Fibroblast of lung (primary cell): ENCODE measurements at regions not wholly inside any gene's neighbourhood (a gene's known extent, or its start where the extent isn't known, plus 50 kb on each side); places are given as distances from the start of the nearest gene placed in this dataset.

Source experiments
- DNase-seq, 2 donors: peaks; one replicate each; pipeline versions ENCODE4 v3.0.0 to v3.0.0-alpha.2; 2010; ENCODE audit warnings: low read depth in 2 of 2
- H2AFZ ChIP-seq: 2 replicates; pipeline ENCODE4 v1.5.1; 2012; ENCODE audit warnings: low read length, control low read depth, inconsistent platforms
- H3K27ac ChIP-seq: 2 replicates; pipeline ENCODE4 v1.5.1; 2011; ENCODE audit warnings: low read length, control low read depth; ENCODE audit not compliant: insufficient read depth
- H3K27me3 ChIP-seq: 2 replicates; pipeline ENCODE4 v1.5.1; 2011; ENCODE audit warnings: mild to moderate bottlenecking, low read length; ENCODE audit not compliant: control insufficient read depth, insufficient read depth
- H3K36me3 ChIP-seq: 2 replicates; pipeline ENCODE4 v1.5.1; 2011; ENCODE audit warnings: low read length; ENCODE audit not compliant: control insufficient read depth, insufficient read depth
- H3K4me1 ChIP-seq: 2 replicates; pipeline ENCODE4 v1.5.1; 2011; ENCODE audit warnings: low read length; ENCODE audit not compliant: control insufficient read depth, insufficient read depth; ENCODE audit errors: extremely low read depth
- H3K4me2 ChIP-seq: 2 replicates; pipeline ENCODE4 v1.5.1; 2011; ENCODE audit warnings: low read length, control low read depth; ENCODE audit not compliant: insufficient read depth; ENCODE audit errors: extremely low read depth
- H3K4me3 ChIP-seq, 4 experiments: fragments of 200-600 bp in 1 of 4; sonication (generic) in 1 of 4; replicated peaks in 1 of 4; 2 replicates each; pipeline ENCODE4 v1.5.1; 2011 to 2016; ENCODE audit warnings: low read length in 4 of 4, low read depth in 3 of 4, mild to moderate bottlenecking in 3 of 4, control low read depth in 2 of 4, inconsistent platforms in 1 of 4, mixed read lengths in 1 of 4; ENCODE audit not compliant: insufficient read depth in 1 of 4; ENCODE audit errors: control extremely low read depth in 1 of 4
- H3K79me2 ChIP-seq: 2 replicates; pipeline ENCODE4 v1.5.1; 2012; ENCODE audit warnings: mild to moderate bottlenecking, low read length, inconsistent platforms; ENCODE audit not compliant: control insufficient read depth, insufficient read depth
- H3K9ac ChIP-seq: 2 replicates; pipeline ENCODE4 v1.5.1; 2011; ENCODE audit warnings: mild to moderate bottlenecking, low read length, control low read depth; ENCODE audit not compliant: insufficient read depth
- H3K9me3 ChIP-seq: 2 replicates; pipeline ENCODE4 v1.5.1; 2012; ENCODE audit warnings: low read depth, low read length; ENCODE audit not compliant: control insufficient read depth, insufficient read depth
- H4K20me1 ChIP-seq: 2 replicates; pipeline ENCODE4 v1.5.1; 2011; ENCODE audit warnings: low read length; ENCODE audit not compliant: control insufficient read depth, insufficient read depth; ENCODE audit errors: extremely low read depth
- CTCF ChIP-seq, 2 donors: IDR thresholded peaks in 1 of 2; conservative IDR thresholded peaks in 1 of 2; 1 replicate in 1 of 2; 2 replicates in 1 of 2; pipeline ENCODE4 v1.5.1; 2011 to 2012; ENCODE audit warnings: low read length in 2 of 2, control low read depth in 1 of 2, inconsistent platforms in 1 of 2, low read depth in 1 of 2, mild to moderate bottlenecking in 1 of 2
- EZH2 ChIP-seq: IDR thresholded peaks from 2 replicates; pipeline ENCODE4 v1.5.1; 2012; ENCODE audit warnings: low read length, control low read depth, mild to moderate bottlenecking; ENCODE audit errors: missing control alignments

DNA sequence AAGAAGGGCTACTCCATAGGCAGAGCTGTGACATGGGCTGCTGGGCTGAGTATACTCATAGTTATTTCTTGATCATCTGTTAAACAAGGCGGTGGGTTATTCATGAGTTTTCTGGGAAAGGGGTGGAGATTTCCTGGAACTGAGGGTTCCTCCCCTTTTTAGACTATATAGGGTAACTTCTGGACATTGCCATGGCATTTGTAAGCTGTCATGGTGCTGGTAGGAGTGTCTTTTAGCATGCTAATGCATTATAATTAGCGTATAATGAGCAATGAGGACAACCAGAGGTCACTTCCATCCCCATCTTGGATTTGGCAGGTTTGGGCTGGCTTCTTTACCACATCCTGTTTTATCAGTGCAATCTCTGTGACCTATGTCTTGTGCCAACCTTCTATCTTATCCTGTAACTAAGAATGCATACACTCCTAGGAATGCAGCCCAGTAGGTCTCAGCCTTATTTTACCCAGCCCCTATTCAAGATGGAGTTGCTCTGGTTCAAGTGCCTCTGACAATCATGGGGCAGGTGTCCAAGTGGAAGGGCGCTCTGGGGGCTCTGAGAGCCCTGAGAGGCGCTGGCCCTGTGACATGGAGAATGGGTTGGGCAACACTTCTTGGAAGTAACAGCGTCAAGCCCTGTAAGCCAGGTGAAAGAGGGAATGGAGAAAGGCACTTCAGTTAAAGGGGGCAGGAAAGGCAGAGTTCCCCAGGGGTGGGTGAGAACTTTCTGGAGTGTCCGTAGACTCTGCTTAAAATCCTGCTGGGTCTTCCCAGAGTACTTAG lies 354.2 kb upstream of the SULF2 start:
- Histone ChIP-seq H3K9ac (no peak overlapping the region), H3K79me2 (no peaks in the 10 kb centered on the region), H3K4me3 (no peak overlapping the region), H3K4me2 (no peak overlapping the region), H4K20me1 (no peaks in the 10 kb centered on the region), H3K4me1 (no peaks in the 10 kb centered on the region), H3K27me3 (no peaks in the 10 kb centered on the region), H3K9me3 (no peaks in the 10 kb centered on the region), H2AFZ (no peak overlapping the region), H3K27ac (no peak overlapping the region), H3K36me3 (no peaks in the 10 kb centered on the region)
- TF ChIP-seq EZH2 (no peak), CTCF (conservative IDR thresholded peaks at IDR 0.05 in 1 of 2, IDR thresholded peaks at IDR 0.05 in 1 of 2; ENCODE audit: low read depth in 1 of 2, low read length in 2 of 2) (no peak)
- DNase-seq = peak in 1 of 2 donors; percentile 91

DNA sequence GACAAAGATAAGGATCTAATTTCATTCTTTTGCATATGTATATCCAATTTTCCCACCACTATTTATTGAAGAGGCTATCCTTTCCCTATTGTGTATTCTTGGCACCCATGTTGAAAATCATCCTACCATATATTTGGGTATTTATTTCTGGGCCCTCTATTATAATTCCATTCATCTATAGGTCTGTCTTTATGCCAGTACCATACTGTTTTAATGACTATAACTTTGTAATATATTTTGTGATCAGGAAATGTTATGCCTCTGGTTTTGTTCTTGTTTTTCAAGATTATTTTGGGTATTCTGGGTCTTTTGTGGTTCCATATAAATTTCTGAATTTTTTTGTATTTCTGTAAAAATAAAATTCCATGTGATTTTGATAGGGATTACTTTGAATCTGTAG lies 347.6 kb upstream of the SULF2 start:
- no peak for TF ChIP-seq EZH2
- no peak for TF ChIP-seq CTCF (conservative IDR thresholded peaks at IDR 0.05 in 1 of 2, IDR thresholded peaks at IDR 0.05 in 1 of 2; ENCODE audit: low read depth in 1 of 2, low read length in 2 of 2)
- H3K27me3 ChIP-seq = no peaks in the 10 kb centered on the region
- no peak for DNase-seq

GRCh38 chr20:48131581-48131980 lies 346.3 kb upstream of the SULF2 start:
- H3K4me1 ChIP-seq = no peaks in the 10 kb centered on the region
- peak in 1 of 2 donors; percentile 92 for DNase-seq
- H3K36me3 ChIP-seq = no peaks in the 10 kb centered on the region
- no peaks in the 10 kb centered on the region for H3K79me2 ChIP-seq
- no peak overlapping the region for H3K9ac ChIP-seq
- H3K27me3 ChIP-seq = no peaks in the 10 kb centered on the region
- no peak overlapping the region for H2AFZ ChIP-seq
- no peaks in the 10 kb centered on the region for H4K20me1 ChIP-seq
- TF ChIP-seq EZH2 = no peak
- TF ChIP-seq CTCF (conservative IDR thresholded peaks at IDR 0.05 in 1 of 2, IDR thresholded peaks at IDR 0.05 in 1 of 2; ENCODE audit: low read depth in 1 of 2, low read length in 2 of 2) = no peak
- H3K27ac ChIP-seq = no peak overlapping the region
- H3K9me3 ChIP-seq = no peaks in the 10 kb centered on the region
- no peak overlapping the region for H3K4me2 ChIP-seq
- H3K4me3 ChIP-seq = no peak overlapping the region

More for the DNA sequence above, 347.6 kb upstream of the SULF2 start:
- Histone ChIP-seq H3K79me2 (no peaks in the 10 kb centered on the region), H3K4me3 (no peak overlapping the region), H3K4me1 (no peaks in the 10 kb centered on the region), H3K9me3 (no peaks in the 10 kb centered on the region), H3K27ac (no peak overlapping the region), H3K9ac (no peak overlapping the region), H2AFZ (no peak overlapping the region), H3K36me3 (no peaks in the 10 kb centered on the region), H4K20me1 (no peaks in the 10 kb centered on the region), H3K4me2 (no peak overlapping the region)
